NCI-H2107 (cell line): ENCODE measurements at regions not wholly inside any gene's neighbourhood (a gene's known extent, or its start where the extent isn't known, plus 50 kb on each side); places are given as distances from the start of the nearest gene placed in this dataset.

ENCODE experiments used
- DNase-seq: peaks from one replicate; lab custom pipeline; 2025; lab: John Stamatoyannopoulos, UW

GRCh38 chr13:27014406-27015359 is 156.9 kb downstream of the USP12 start:
- DNase-seq = no peak

DNA sequence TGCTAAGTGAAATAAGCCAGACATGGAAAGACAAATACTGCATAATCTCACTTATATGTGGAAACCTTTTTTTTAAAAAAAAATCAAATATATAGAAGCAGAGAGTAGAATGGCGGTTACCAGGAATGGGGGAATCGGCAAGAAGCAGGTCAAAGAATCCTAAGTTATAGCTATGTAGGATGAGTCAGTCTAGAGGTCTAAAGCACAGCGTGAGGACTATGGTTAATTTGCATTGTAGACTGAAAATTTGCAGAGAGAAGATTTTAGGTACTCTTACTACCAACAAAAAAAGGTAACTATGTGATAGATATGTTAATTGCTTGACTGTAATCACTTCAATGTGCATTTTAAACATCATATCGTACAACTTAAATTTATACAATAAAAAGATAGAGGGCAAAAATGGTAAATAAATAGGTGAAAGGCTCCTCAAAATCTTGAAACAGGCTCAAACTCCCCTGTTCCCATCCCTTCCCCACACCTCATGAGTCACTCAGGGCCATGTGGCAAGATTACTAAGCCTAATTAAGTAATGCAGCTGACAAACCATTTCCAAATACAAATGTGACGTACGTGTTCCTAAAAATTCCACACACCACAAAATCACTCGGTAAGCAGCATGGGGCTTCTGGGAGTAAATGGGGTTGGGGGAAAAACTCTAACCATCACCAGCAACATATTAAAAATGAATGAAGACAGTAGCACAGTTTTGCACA is 159.0 kb downstream of the USP12 start:
- no peak for DNase-seq

- no peak for DNase-seq
These were observed 159.9 kb downstream of the USP12 start for GRCh38 chr13:27011661-27012060.

- no peak for DNase-seq
These were observed 162.9 kb downstream of the USP12 start for GRCh38 chr13:27008733-27009132.

DNA sequence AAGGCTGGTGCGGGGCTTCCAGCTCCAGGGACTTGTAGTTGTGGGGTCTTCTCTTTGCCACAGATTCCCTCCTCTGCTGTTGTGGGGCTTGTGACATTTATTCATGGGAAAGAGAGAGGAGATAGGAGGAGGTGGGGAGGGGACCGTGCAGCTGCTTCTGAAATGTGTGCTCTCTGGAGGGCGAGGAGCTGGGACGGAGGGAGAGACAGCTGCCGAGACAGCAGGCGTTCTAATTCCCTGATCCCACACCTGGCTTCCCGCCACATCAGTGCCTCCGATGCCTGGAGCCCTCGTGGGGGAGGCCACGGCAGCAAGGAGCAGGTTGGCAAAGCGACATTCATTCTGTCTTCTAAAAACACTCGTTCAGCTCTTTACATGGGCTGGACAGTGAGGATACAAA is 164.4 kb downstream of the USP12 start:
- DNase-seq = peak; percentile 55

GRCh38 chr13:27006519-27007161 is 165.0 kb downstream of the USP12 start:
- peak; percentile 78 for DNase-seq

- DNase-seq = no peak
These were observed 165.6 kb downstream of the USP12 start for GRCh38 chr13:27005976-27006518.

DNA sequence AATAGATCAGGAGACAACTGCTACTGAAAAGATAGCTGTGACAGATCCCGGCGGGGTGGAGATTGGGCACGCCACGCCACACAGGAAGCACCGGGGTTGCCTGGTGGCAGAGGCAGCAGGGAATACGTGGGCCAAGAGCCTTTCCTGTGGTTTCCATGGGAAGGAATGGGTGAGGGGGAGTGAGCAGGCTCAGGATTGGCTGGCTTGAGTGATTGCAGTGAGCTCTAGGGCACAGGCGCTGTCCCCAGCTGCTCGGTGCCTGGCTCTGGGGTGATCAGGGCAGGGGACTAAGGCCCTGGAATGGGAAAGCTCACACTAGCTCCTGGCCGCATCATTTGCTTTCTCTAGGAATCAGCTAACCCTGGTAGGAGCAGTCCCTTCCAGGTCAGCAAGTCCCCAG is 166.1 kb downstream of the USP12 start:
- peak; percentile 43 for DNase-seq

GRCh38 chr13:27004866-27005265 is 166.7 kb downstream of the USP12 start:
- no peak for DNase-seq

GRCh38 chr13:27004326-27004725 is 167.3 kb downstream of the USP12 start:
- DNase-seq = no peak

DNA sequence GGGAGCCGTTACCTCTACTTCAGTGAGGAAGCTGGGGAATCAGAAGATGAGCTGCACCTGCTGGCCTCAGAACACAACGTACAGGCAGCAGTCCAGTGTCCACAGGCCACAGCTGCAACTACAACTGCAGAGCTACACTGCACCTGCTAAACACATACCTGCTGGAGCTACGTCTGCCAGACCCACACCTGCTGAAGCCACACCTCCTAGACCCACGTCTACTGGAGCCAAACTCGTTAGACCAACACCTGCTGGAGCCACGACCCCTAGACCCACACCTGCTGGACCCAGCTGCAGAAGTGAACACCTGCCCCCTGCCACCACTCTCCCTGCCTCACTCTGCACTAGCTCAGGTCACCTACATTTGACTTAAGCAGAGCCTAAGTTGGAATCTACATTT is 169.9 kb downstream of the USP12 start:
- DNase-seq = no peak

DNA sequence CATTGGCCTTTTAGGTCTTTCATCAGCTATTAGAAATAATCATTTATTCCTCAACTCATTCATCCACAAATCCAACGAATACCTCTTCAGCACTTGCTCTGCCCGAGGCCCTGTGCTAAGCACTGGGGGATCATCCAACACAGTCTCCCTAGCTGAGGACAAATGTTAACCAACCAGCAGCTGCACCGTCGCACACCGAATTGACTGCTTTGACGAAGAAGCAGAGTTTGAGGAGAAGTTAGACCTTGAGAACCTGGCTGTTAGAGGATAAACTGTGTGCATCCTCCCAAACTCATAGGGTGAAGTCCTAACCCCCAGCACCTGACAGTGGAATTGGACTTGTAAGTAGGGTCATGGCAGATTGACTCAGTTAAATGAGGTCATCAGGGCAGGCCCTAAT is 170.9 kb downstream of the USP12 start:
- no peak for DNase-seq

- DNase-seq = no peak
These were observed 172.1 kb downstream of the USP12 start for GRCh38 chr13:26999499-26999898.

- DNase-seq = no peak
These were observed 173.3 kb downstream of the USP12 start for GRCh38 chr13:26998292-26998691.

DNA sequence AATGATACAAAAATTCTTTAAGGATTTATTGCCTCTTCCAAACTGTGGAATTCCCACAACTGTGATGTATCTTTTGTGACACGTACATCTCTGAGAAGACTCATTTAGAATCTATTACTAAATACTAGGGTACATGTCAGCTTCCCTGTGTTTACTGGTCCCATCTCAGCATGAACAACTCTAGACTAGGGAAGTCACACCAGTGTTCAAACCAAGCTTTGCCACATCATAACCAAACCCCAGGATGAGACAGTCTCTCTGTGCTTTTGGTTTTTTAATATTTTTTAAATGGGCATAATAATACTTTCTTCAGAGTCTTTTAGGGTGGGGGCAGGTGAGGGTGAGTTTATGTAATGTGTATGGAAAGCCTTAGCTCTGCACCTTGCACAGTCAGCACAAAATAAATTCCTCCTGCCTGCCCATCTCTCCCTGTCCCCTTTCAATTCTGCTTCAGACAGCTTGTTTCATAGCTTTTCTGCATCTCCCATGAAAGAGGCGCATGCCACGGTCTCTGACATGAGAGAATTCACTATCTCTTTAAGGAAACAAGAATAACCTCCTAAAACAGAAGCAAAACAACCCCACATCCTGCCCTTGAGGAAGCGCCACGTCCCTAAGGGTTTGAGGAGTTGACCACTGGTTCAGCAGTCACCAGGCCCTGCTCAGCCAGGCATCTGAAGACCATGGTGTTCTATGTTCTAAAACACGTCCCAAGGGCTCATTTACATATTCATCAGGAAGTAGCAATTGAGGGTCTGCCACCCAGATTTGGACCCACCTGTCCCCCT is 174.5 kb downstream of the USP12 start:
- no peak for DNase-seq

DNA sequence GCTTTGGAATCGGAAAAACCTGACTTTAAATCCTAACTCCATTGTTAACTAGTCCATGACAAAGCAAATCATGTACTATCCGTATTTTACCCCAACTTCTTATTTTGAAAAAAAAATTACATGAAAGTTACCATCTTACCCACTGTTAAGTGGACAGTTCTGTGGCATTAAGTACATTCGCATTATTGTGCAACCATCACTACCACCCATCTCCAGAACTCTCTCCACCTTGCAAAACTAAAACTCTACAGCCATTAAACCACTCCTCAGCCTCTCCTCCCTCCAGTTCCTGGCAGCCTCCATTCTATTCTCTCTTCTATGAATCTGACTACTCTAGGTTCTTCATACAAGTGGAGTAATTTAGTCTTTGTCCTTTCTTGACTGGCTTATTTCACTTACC is 176.5 kb downstream of the USP12 start:
- no peak for DNase-seq

DNA sequence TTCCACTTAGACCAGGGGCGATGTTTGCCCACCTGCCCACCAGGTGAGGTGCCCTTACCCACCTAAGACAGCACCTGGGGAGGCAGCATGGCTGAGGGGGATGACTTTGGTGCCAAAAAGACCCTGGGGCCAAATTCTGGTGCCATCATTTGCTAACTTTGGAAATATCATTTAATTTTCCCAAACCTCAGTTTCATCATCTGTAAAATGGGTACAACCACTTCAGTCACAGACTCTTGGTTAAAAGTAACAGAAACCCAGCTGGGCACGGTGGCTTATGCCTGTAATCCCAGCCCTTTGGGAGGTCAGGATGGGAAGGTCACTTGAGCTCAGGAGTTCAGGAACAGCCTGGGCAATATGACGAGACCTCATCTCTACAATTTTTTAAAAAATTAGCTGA is 177.8 kb downstream of the USP12 start:
- no peak for DNase-seq

DNA sequence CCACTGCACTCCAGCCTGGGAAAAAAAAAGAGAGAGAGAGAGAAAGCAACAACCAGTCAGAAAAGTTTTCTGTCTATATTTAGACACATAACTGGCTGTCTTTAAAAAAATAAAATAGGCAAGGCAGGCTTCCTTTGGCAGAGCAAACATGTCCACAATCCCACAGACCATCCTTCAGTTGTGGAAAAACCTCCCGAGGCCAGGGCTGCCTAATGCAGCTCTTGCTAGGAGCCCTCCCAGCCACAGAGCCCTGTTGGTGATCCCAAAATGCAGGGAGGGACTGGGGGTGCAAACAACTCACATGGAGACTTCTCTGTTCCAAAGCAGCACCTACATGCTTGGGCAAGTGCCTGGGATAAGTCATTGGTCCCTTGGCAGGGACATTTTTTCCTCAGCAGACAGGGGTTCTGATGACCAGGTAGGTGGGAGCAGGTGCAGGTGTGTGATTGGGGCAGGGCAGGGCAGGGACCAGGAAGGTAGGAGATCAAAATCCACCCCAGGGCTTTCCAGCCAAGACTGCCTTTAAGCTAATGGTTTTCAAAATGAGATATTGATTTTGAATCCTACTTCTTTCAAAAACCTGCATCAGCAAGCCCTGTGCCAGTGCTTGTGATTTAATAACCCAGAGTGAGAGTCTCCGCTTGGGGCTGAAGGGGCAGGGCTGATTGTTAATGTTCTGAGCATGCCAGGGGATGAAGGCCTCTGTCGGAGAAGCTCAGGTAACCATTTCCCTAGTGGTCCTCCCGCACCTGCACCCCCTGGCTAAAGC is 178.5 kb downstream of the USP12 start:
- DNase-seq = peak; percentile 28

GRCh38 chr13:26991508-26992181 is 180.0 kb downstream of the USP12 start:
- no peak for DNase-seq
